ENCODE measurements at regions not wholly inside any gene's neighbourhood (a gene's known extent, or its start where the extent isn't known, plus 50 kb on each side); places are given as distances from the start of the nearest gene placed in this dataset.

DNA sequence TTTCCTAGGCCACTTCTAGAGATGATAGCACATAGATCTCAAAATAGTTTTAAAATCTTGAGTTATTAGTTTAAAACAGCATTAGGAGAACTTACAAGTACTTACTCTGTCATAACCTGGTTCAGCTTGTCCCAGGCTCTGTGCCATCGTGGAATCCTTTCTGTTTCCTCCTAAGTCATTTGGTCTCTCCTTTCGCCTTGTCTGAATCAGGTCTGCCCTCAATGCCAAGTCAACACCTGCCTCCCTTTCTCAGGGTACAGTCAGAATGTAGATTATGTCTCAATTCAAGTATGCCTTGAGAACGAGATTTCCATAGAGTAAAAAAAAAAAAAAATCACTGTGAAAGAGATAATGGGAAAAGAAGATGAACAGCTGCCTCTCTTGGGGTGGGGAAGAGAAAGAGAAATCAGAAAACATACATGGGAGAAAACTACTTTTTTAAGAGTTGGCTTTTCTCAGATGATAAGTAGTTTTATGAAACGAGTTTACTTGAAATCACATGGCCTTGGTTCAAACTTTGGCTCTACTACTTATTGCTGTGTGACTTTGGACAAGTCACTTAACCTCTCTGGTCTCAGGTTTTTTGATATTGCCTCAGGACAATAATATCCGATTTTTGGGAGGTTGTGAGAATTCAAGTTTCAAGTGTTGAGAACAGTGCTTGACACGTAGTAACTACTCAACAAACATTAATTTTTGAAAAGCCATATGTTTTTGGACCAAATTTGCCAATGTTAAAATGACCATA is 219.8 kb downstream of the SQOR start:
- TF ChIP-seq, protein P1, sequence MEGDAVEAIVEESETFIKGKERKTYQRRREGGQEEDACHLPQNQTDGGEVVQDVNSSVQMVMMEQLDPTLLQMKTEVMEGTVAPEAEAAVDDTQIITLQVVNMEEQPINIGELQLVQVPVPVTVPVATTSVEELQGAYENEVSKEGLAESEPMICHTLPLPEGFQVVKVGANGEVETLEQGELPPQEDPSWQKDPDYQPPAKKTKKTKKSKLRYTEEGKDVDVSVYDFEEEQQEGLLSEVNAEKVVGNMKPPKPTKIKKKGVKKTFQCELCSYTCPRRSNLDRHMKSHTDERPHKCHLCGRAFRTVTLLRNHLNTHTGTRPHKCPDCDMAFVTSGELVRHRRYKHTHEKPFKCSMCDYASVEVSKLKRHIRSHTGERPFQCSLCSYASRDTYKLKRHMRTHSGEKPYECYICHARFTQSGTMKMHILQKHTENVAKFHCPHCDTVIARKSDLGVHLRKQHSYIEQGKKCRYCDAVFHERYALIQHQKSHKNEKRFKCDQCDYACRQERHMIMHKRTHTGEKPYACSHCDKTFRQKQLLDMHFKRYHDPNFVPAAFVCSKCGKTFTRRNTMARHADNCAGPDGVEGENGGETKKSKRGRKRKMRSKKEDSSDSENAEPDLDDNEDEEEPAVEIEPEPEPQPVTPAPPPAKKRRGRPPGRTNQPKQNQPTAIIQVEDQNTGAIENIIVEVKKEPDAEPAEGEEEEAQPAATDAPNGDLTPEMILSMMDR (IDR thresholded peaks at IDR 0.05), result no peak
- Mint-ChIP-seq H3K27me3 (no peaks in the 10 kb centered on the region), H3K4me1 (ENCODE audit: low read depth) (no peaks in the 10 kb centered on the region), H3K36me3 (ENCODE audit: low read depth) (no peaks in the 10 kb centered on the region), H3K27ac (no peak overlapping the region), H3K9me3 (peaks cover 4% of the 10 kb centered on the region), H3K4me3 (no peak overlapping the region)
- no peak overlapping the region for H3K4me3 ChIP-seq (ENCODE audit: low read length)
- peaks cover 4 to 9% of the 10 kb centered on the region in 2 experiments for H3K9me3 ChIP-seq (ENCODE audit: control insufficient read depth in 1 of 2, insufficient read depth in 1 of 2, low read length in 2 of 2)
- no peaks in the 10 kb centered on the region for H3K36me3 ChIP-seq (ENCODE audit: insufficient read depth, low read length)
- H3K27ac ChIP-seq (ENCODE audit: low read depth in 1 of 2, low read length in 2 of 2), result no peak overlapping the region
- H3K27me3 ChIP-seq (ENCODE audit: control insufficient read depth in 1 of 2, insufficient read depth in 2 of 2, low read length in 2 of 2), result no peaks in the 10 kb centered on the region
- DNase-seq (no peak), ATAC-seq (ENCODE audit: poor library complexity) (no peak)
- no peaks in the 10 kb centered on the region for H3K4me1 ChIP-seq (ENCODE audit: insufficient read depth, low read length)
- intact Hi-C loops (cut with DNase I, micrococcal nuclease), result no loop called here
- ChIA-PET CTCF (no interaction called here), POLR2A (no interaction called here)

DNA sequence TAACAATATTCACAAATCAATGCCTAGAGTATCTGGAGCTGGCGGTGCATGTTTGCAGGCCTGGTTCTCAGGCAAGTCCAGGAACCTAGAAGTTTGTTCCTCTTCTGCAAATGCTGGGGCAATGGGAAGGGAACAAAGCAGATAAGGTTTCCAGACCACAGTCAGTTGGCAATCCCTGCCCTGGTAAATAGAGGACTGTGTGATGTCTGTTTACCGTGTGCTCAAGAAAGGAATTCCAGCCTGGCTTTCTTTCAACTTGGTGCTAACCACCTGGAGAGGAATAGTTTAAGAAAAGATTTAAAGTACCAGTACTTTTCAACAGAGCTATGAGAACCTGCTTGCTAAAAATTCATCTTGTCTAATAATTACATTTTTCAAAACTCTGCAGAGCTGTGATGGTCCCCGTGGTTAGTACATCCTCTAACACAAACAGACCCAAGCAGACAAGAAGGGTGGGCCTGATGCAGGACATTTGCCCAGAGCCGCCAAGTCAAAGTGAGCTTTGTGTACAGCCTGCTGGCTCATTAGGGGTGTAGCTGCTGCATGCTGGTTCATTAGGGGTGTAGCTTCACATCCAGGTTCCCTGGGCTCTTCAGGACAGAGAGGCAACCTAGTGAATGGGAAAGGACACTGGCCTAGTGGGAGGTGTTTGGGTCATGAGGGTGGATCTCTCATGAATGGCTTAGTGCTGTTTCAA is 220.5 kb downstream of the SQOR start:
- no peaks in the 10 kb centered on the region for H3K36me3 ChIP-seq (ENCODE audit: insufficient read depth, low read length)
- TF ChIP-seq, protein P1 (IDR thresholded peaks at IDR 0.05), result no peak
- peaks cover 3% of the 10 kb centered on the region for H3K9me3 Mint-ChIP-seq
- H3K4me1 ChIP-seq (ENCODE audit: insufficient read depth, low read length), result no peaks in the 10 kb centered on the region
- H3K9me3 ChIP-seq (ENCODE audit: control insufficient read depth in 1 of 2, insufficient read depth in 1 of 2, low read length in 2 of 2), result peaks cover 4% of the 10 kb centered on the region in 2 experiments
- no peak for DNase-seq
- H3K4me3 Mint-ChIP-seq, result no peak overlapping the region
- CTCF ChIA-PET, result no interaction called here
- no peak overlapping the region for H3K27ac Mint-ChIP-seq
- no peak overlapping the region for H3K4me3 ChIP-seq (ENCODE audit: low read length)
- H3K27ac ChIP-seq (ENCODE audit: low read depth in 1 of 2, low read length in 2 of 2), result no peak overlapping the region
- H3K4me1 Mint-ChIP-seq (ENCODE audit: low read depth), result no peaks in the 10 kb centered on the region
- intact Hi-C loops (cut with DNase I, micrococcal nuclease), result no loop called here
- no peaks in the 10 kb centered on the region for H3K36me3 Mint-ChIP-seq (ENCODE audit: low read depth)
- H3K27me3 ChIP-seq (ENCODE audit: control insufficient read depth in 1 of 2, insufficient read depth in 2 of 2, low read length in 2 of 2), result no peaks in the 10 kb centered on the region
- H3K27me3 Mint-ChIP-seq, result no peaks in the 10 kb centered on the region
- ATAC-seq (ENCODE audit: poor library complexity), result no peak
- POLR2A ChIA-PET, result no interaction called here

DNA sequence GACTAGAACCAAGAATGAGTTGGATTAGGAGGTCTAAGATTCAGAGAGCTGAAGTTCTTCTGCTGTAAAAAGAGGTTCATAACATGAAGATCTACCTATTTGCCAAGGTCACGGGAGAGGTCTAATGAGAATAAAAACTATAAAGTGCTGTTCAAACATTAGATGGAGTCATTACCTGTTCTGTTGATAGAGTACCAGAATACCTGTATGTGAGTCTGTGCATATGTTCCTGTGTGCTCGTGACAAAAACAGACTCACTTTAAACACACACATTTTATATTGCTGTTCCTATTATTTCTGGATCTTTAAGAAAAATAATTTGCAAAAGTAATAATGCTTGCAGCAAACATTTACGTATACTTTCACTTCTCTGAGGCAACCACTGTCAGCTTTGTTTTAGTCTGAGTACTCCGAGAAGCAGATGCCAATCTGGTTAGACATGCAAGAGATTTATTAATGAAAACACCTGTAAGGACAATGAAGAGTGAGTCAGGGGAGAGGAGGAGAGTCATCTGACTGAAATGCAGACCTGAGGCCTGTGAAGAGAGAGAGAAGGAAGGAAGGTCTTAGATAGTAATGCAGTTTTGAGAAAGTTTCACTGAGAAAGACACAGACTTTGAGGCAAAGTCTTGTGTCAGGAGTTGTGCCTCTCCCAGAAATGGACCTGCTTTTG is 221.2 kb downstream of the SQOR start:
- Histone ChIP-seq H3K9me3 (ENCODE audit: control insufficient read depth in 1 of 2, insufficient read depth in 1 of 2, low read length in 2 of 2) (no peaks in the 10 kb centered on the region), H3K4me3 (ENCODE audit: low read length) (no peak overlapping the region), H3K27ac (ENCODE audit: low read depth in 1 of 2, low read length in 2 of 2) (no peak overlapping the region), H3K36me3 (ENCODE audit: insufficient read depth, low read length) (no peaks in the 10 kb centered on the region), H3K27me3 (ENCODE audit: control insufficient read depth in 1 of 2, insufficient read depth in 2 of 2, low read length in 2 of 2) (no peaks in the 10 kb centered on the region), H3K4me1 (ENCODE audit: insufficient read depth, low read length) (no peaks in the 10 kb centered on the region)
- TF ChIP-seq, protein P1 (IDR thresholded peaks at IDR 0.05), result no peak
- intact Hi-C loops (cut with DNase I, micrococcal nuclease), result no loop called here
- Mint-ChIP-seq H3K36me3 (ENCODE audit: low read depth) (no peaks in the 10 kb centered on the region), H3K9me3 (peaks cover 3% of the 10 kb centered on the region), H3K4me1 (ENCODE audit: low read depth) (no peaks in the 10 kb centered on the region), H3K4me3 (no peak overlapping the region), H3K27me3 (no peaks in the 10 kb centered on the region), H3K27ac (no peak overlapping the region)
- POLR2A ChIA-PET, result no interaction called here
- CTCF ChIA-PET, result no interaction called here
- DNase-seq, result no peak
- ATAC-seq (ENCODE audit: poor library complexity), result no peak

Data from CD4-positive, alpha-beta T cell (primary cell).